H1 (cell line): ENCODE measurements at regions not wholly inside any gene's neighbourhood (a gene's known extent, or its start where the extent isn't known, plus 50 kb on each side); places are given as distances from the start of the nearest gene placed in this dataset.

Experiments
- CTCF ChIA-PET: fragments of 300-600 bp; sonication (Branson Sonifier 250); formaldehyde crosslinking; loops from one replicate; lab custom pipeline; 2021; ENCODE audit not compliant: partially characterized antibody; lab: Charles Lee
- POLR2A ChIA-PET: fragments of 300-600 bp; sonication (Branson Sonifier 250); formaldehyde crosslinking; loops from one replicate; lab custom pipeline; 2021; ENCODE audit warnings: inconsistent platforms; ENCODE audit not compliant: partially characterized antibody; lab: Charles Lee
- DNase-seq, 2 experiments: peaks; one replicate each; pipeline versions ENCODE4 v3.0.0 to v3.0.0-alpha.2; 2010 to 2022; ENCODE audit warnings: low spot score in 2 of 2, low read depth in 1 of 2, mixed read lengths in 1 of 2
- FAIRE-seq: peaks from 2 replicates; lab custom pipeline; 2011; peaks lifted over from hg19 to GRCh38; lab: Jason Lieb, UNC
- H2AFZ ChIP-seq: 2 replicates; pipeline ENCODE4 v1.8.1; 2012; ENCODE audit warnings: low read length, inconsistent platforms
- H2AK5ac ChIP-seq: 2 replicates; pipeline ENCODE4 v1.6.1; 2013; ENCODE audit warnings: low read depth, low read length
- H2BK120ac ChIP-seq: replicated peaks from 2 replicates; pipeline ENCODE3; 2013; ENCODE audit warnings: low read depth, low read length, inconsistent platforms
- H2BK12ac ChIP-seq: 2 replicates; pipeline ENCODE4 v1.6.1; 2013; ENCODE audit warnings: low read depth, low read length
- H2BK15ac ChIP-seq: 2 replicates; pipeline ENCODE4 v1.6.1; 2013; ENCODE audit warnings: low read length
- H2BK20ac ChIP-seq: 2 replicates; pipeline ENCODE4 v1.6.1; 2013; ENCODE audit warnings: low read length
- H2BK5ac ChIP-seq: 2 replicates; pipeline ENCODE4 v1.6.1; 2013; ENCODE audit warnings: low read depth, low read length
- H3K14ac ChIP-seq: 2 replicates; pipeline ENCODE4 v1.6.1; 2013; ENCODE audit warnings: inconsistent platforms; ENCODE audit not compliant: insufficient read length
- H3K18ac ChIP-seq: 2 replicates; pipeline ENCODE4 v1.6.1; 2013; ENCODE audit warnings: low read length; ENCODE audit errors: extremely low read depth
- H3K23ac ChIP-seq: 2 replicates; pipeline ENCODE4 v1.6.1; 2013; ENCODE audit warnings: inconsistent platforms; ENCODE audit not compliant: insufficient read length
- H3K23me2 ChIP-seq: 2 replicates; pipeline ENCODE4 v1.6.1; 2013; ENCODE audit warnings: low read depth, low read length
- H3K27ac ChIP-seq: 2 replicates; pipeline ENCODE4 v1.6.1; 2011; ENCODE audit warnings: low read depth, low read length, inconsistent platforms
- H3K27me3 ChIP-seq, 4 experiments: replicated peaks in 1 of 4; 1 replicate in 1 of 4; 2 replicates in 3 of 4; pipeline versions ENCODE4 v1.6.1 to v1.8.1; 2011 to 2013; ENCODE audit warnings: low read length in 3 of 4, mild to moderate bottlenecking in 3 of 4, inconsistent platforms in 2 of 4, mixed read lengths in 2 of 4, moderate library complexity in 1 of 4; ENCODE audit not compliant: control insufficient read depth in 3 of 4, insufficient read depth in 3 of 4; ENCODE audit errors: extremely low read depth in 1 of 4
- H3K36me3 ChIP-seq, 4 experiments: 2 replicates each; pipeline versions ENCODE4 v1.6.1 to v1.8.1; 2011 to 2013; ENCODE audit warnings: mild to moderate bottlenecking in 4 of 4, low read length in 3 of 4, moderate library complexity in 2 of 4, control low read depth in 1 of 4, inconsistent platforms in 1 of 4; ENCODE audit not compliant: insufficient read depth in 4 of 4, control insufficient read depth in 2 of 4
- H3K4ac ChIP-seq: replicated peaks from 2 replicates; pipeline ENCODE3; 2013; ENCODE audit warnings: low read length, low read depth, mixed read lengths, inconsistent platforms; ENCODE audit not compliant: insufficient read length
- H3K4me1 ChIP-seq, 4 experiments: replicated peaks in 1 of 4; 1 replicate in 1 of 4; 2 replicates in 3 of 4; pipeline versions ENCODE4 v1.6.1 to v1.8.1; 2011 to 2013; ENCODE audit warnings: low read length in 3 of 4, inconsistent platforms in 2 of 4, mixed read lengths in 1 of 4; ENCODE audit not compliant: insufficient read depth in 4 of 4, control insufficient read depth in 3 of 4
- H3K4me2 ChIP-seq, 2 experiments: 2 replicates each; pipeline versions ENCODE4 v1.6.1 to v1.8.1; 2011 to 2013; ENCODE audit warnings: low read depth in 2 of 2, low read length in 2 of 2, control low read depth in 1 of 2, inconsistent platforms in 1 of 2, mild to moderate bottlenecking in 1 of 2; ENCODE audit not compliant: insufficient read depth in 1 of 2
- H3K4me3 ChIP-seq, 4 experiments: fragments of 200-600, 300-600 bp in 1 of 4; sonication (generic), shearing (Covaris generic), sonication (Bioruptor Twin) in 1 of 4; 2 replicates each; pipeline versions ENCODE4 v1.5.1 to v1.8.1; 2011 to 2016; ENCODE audit warnings: low read length in 4 of 4, low read depth in 3 of 4, control low read depth in 2 of 4, inconsistent platforms in 2 of 4, mild to moderate bottlenecking in 2 of 4, mixed read lengths in 1 of 4, moderate library complexity in 1 of 4; ENCODE audit not compliant: insufficient read depth in 2 of 4; ENCODE audit errors: extremely low read depth in 1 of 4
- H3K56ac ChIP-seq: replicated peaks from 2 replicates; pipeline ENCODE3; 2013; ENCODE audit warnings: low read depth, mild to moderate bottlenecking, mixed read lengths, low read length, inconsistent platforms; ENCODE audit not compliant: insufficient read length
- H3K79me1 ChIP-seq: 2 replicates; pipeline ENCODE4 v1.6.1; 2013; ENCODE audit warnings: low read depth, low read length, control low read depth
- H3K79me2 ChIP-seq, 2 experiments: 2 replicates each; pipeline versions ENCODE4 v1.6.1 to v1.8.1; 2012 to 2013; ENCODE audit warnings: low read length in 2 of 2, mild to moderate bottlenecking in 2 of 2, inconsistent platforms in 1 of 2; ENCODE audit not compliant: insufficient read depth in 2 of 2, control insufficient read depth in 1 of 2
- H3K9ac ChIP-seq, 4 experiments: replicated peaks in 1 of 4; 1 replicate in 1 of 4; 2 replicates in 3 of 4; pipeline versions ENCODE4 v1.6.1 to v1.8.1; 2011 to 2013; ENCODE audit warnings: low read depth in 3 of 4, low read length in 3 of 4, control low read depth in 2 of 4, mild to moderate bottlenecking in 2 of 4, moderate library complexity in 2 of 4, inconsistent platforms in 1 of 4; ENCODE audit errors: extremely low read depth in 1 of 4
- H3K9me3 ChIP-seq, 2 experiments: 2 replicates each; pipeline versions ENCODE4 v1.6.1 to v1.8.1; 2012 to 2013; ENCODE audit warnings: mild to moderate bottlenecking in 2 of 2, moderate library complexity in 2 of 2, control low read depth in 1 of 2, inconsistent platforms in 1 of 2, low read depth in 1 of 2, low read length in 1 of 2, mixed read lengths in 1 of 2; ENCODE audit not compliant: insufficient read depth in 2 of 2
- H4K20me1 ChIP-seq, 2 experiments: replicated peaks in 1 of 2; 2 replicates each; pipeline versions ENCODE3 to v1.8.1; 2011 to 2013; ENCODE audit warnings: inconsistent platforms in 2 of 2, low read length in 2 of 2, mild to moderate bottlenecking in 1 of 2; ENCODE audit not compliant: insufficient read depth in 2 of 2, control insufficient read depth in 1 of 2
- H4K5ac ChIP-seq: 2 replicates; pipeline ENCODE4 v1.6.1; 2013; ENCODE audit warnings: low read length, low read depth, mixed read lengths, inconsistent platforms; ENCODE audit not compliant: insufficient read length
- H4K8ac ChIP-seq: 2 replicates; pipeline ENCODE4 v1.8.0; 2013; ENCODE audit warnings: mild to moderate bottlenecking, moderate library complexity, low read length, inconsistent platforms; ENCODE audit not compliant: insufficient read depth; ENCODE audit errors: extremely low read depth
- H4K91ac ChIP-seq: replicated peaks from 2 replicates; pipeline ENCODE3; 2013; ENCODE audit warnings: low read length, mixed read lengths, inconsistent platforms; ENCODE audit not compliant: insufficient read length
- CBX5 ChIP-seq: fragments of 300-800, 300-1000 bp; sonication (generic); IDR thresholded peaks from 2 replicates; pipeline ENCODE4 v1.7.1; 2016; ENCODE audit warnings: antibody characterized with exemption, low read length, low read depth
- CEBPB ChIP-seq: IDR thresholded peaks from 2 replicates; pipeline ENCODE4 v1.6.1; 2012; ENCODE audit warnings: low read depth, low read length
- CTBP2 ChIP-seq: IDR thresholded peaks from 2 replicates; pipeline ENCODE4 v1.7.0; 2011; ENCODE audit warnings: borderline replicate concordance, mild to moderate bottlenecking, moderate library complexity, mixed read lengths, low read length; ENCODE audit not compliant: insufficient read depth, insufficient read length
- EP300 ChIP-seq, 2 experiments: IDR thresholded peaks; 1 replicate in 1 of 2; 2 replicates in 1 of 2; pipeline ENCODE4 v1.6.1; 2011 to 2012; ENCODE audit warnings: low read depth in 2 of 2, low read length in 2 of 2, mild to moderate bottlenecking in 2 of 2, borderline replicate concordance in 1 of 2, inconsistent platforms in 1 of 2, moderate library complexity in 1 of 2
- EZH2 ChIP-seq: fragments of 200-600 bp; sonication (generic); IDR thresholded peaks from 2 replicates; pipeline ENCODE4 v1.7.1; 2012; ENCODE audit warnings: low read depth, mild to moderate bottlenecking, moderate library complexity, low read length, inconsistent platforms; ENCODE audit not compliant: severe bottlenecking
- KDM1A ChIP-seq: fragments of 200-600, 300-600 bp; sonication (generic); IDR thresholded peaks from 2 replicates; pipeline ENCODE4 v1.7.1; 2016; ENCODE audit warnings: mild to moderate bottlenecking, low read length, borderline replicate concordance
- POLR2A ChIP-seq, 2 experiments: IDR thresholded peaks; 1 replicate in 1 of 2; 2 replicates in 1 of 2; pipeline ENCODE4 v1.6.1; 2011; ENCODE audit warnings: low read depth in 2 of 2, low read length in 2 of 2, mild to moderate bottlenecking in 2 of 2; ENCODE audit errors: control extremely low read depth in 1 of 2
- POLR2AphosphoS5 ChIP-seq: IDR thresholded peaks from 2 replicates; pipeline ENCODE4 v1.6.1; 2011; ENCODE audit warnings: low read depth, low read length
- POU5F1 ChIP-seq: IDR thresholded peaks from 2 replicates; pipeline ENCODE4 v1.6.1; 2011; ENCODE audit warnings: low read depth, mild to moderate bottlenecking, low read length, moderate library complexity
- SIX5 ChIP-seq: IDR thresholded peaks from 2 replicates; pipeline ENCODE4 v1.6.1; 2011; ENCODE audit warnings: mild to moderate bottlenecking, low read depth, low read length
- TCF12 ChIP-seq: IDR thresholded peaks from 2 replicates; pipeline ENCODE4 v1.6.1; 2011; ENCODE audit warnings: low read depth, mild to moderate bottlenecking, low read length
- WGBS, 2 experiments: shearing (Covaris generic) in 1 of 2; methylation state at CpG; one replicate each; pipeline versions ENCODE4 v1.1.6 to v1.1.7; 2013 to 2015; ENCODE audit warnings: low lambda C conversion rate in 2 of 2, mixed read lengths in 2 of 2, inconsistent platforms in 1 of 2, low coverage in 1 of 2, missing lambda C conversion rate in 1 of 2; ENCODE audit not compliant: insufficient replicate concordance in 2 of 2, insufficient coverage in 1 of 2, insufficient read length in 1 of 2; ENCODE audit errors: extremely low coverage in 1 of 2, missing lambda C conversion rate in 1 of 2; 5-methylcytosine and 5-hydroxymethylcytosine counted together
- TF ChIP-seq, protein P1 (sequence below): IDR thresholded peaks from 2 replicates; pipeline ENCODE4 v1.6.1; 2011; ENCODE audit warnings: low read depth, mild to moderate bottlenecking, low read length; ENCODE audit not compliant: insufficient read depth

DNA sequence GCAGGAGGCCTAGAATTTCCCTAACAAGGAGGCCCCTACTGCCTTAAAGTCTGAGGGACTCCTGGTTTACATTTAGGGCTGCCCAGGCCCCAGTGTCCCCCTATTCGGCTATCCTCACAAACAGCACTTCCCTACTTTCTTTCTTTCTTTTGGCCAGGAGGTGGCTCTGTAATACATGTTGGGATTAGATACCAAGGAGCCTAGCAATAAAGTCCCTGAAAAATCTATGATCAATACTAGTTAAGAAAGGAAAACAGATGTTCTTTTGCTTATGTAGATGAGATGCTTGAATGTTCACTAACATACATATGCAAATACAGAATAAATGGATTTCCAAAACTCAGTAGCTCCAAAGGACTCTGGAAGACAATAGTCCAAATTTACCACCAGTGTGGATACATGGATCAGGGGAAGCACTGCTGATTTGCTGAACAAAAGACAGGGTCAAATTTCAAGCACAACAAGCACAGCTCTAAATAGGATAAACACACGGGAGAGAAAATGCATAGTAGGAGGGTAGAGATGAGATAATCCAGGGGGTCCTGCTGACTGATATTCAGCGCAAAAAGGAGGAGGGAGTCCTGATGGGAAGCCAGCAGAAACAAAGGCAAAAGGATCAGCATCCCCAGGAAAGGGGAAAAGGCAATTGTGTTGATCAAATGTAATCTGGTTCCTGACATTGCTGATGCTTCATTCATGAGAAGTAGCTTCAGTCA lies 240.0 kb downstream of the NUF2 start:
- 10% methylated on average over 3 of the region's 3 CpGs; no CpG with 5 or more reads in 1 of the 2 experiments for WGBS, 2 experiments
- no peak overlapping the region; a peak in 2 of 4 replicates for H3K4me2 ChIP-seq
- TF ChIP-seq KDM1A = no peak
- TF ChIP-seq CEBPB = no peak
- TF ChIP-seq POU5F1 = peak; percentile 49; the same call in 1 of the 2 replicates
- TF ChIP-seq EP300 (IDR thresholded peaks at IDR 0.05; ENCODE audit: borderline replicate concordance in 1 of 2, low read depth in 2 of 2, low read length in 2 of 2) = no peak
- no peak for TF ChIP-seq POLR2A (IDR thresholded peaks at IDR 0.05; ENCODE audit: control extremely low read depth in 1 of 2, low read depth in 2 of 2, low read length in 2 of 2)
- TF ChIP-seq POLR2AphosphoS5 = 0 out of 2 replicates have a peak, but pooled peaks have one; percentile 29
- TF ChIP-seq, protein P1, sequence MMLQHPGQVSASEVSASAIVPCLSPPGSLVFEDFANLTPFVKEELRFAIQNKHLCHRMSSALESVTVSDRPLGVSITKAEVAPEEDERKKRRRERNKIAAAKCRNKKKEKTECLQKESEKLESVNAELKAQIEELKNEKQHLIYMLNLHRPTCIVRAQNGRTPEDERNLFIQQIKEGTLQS = no peak
- no peak for TF ChIP-seq CTBP2
- TF ChIP-seq SIX5 = peak; percentile 37
- TF ChIP-seq TCF12 = no peak; the same call in 1 of the 2 replicates
- no peak for TF ChIP-seq EZH2
- no peak for TF ChIP-seq CBX5

More for the DNA sequence above, 240.0 kb downstream of the NUF2 start:
- no peak overlapping the region for H4K8ac ChIP-seq
- peak overlapping the region; percentile 18 for H2BK120ac ChIP-seq
- H2BK20ac ChIP-seq = no peak overlapping the region
- peaks cover 0 to 10% (median 3%) of the 10 kb centered on the region in 4 experiments; a peak in 4 of 7 replicates for H3K27me3 ChIP-seq
- H3K14ac ChIP-seq = no peak overlapping the region
- H3K56ac ChIP-seq = no peak overlapping the region
- H2BK5ac ChIP-seq = peak overlapping the region; percentile 88; the same call in 1 of the 2 replicates
- H3K27ac ChIP-seq = no peak overlapping the region
- DNase-seq (peak; percentile 36 to 54), FAIRE-seq (peak; percentile 97)
- no peak overlapping the region for H3K23ac ChIP-seq
- no peak overlapping the region for H2AFZ ChIP-seq
- peak overlapping the region; percentile 23; the same call in 1 of the 2 replicates for H2BK12ac ChIP-seq
- H3K36me3 ChIP-seq = no peaks in the 10 kb centered on the region
- H3K4me3 ChIP-seq = no peak overlapping the region
- no peak overlapping the region for H3K4ac ChIP-seq
- no peaks in the 10 kb centered on the region for H3K79me1 ChIP-seq
- H3K9me3 ChIP-seq = no peaks in the 10 kb centered on the region
- H2BK15ac ChIP-seq = no peak overlapping the region
- CTCF ChIA-PET = interaction anchor here (0.6 to 1.6 kb wide), 13 partner anchors 17 to 1111 kb away, joined by 3 to 5 read pairs (median 3); no protein-coding TSS in a partner anchor
- no peak overlapping the region for H3K18ac ChIP-seq
- no peaks in the 10 kb centered on the region for H3K23me2 ChIP-seq
- H2AK5ac ChIP-seq = no peak overlapping the region
- POLR2A ChIA-PET = interaction anchor here (0.6 kb wide), 1 partner anchor 391 kb away, joined by 3 read pairs; no protein-coding TSS in a partner anchor
- peaks cover 0 to 28% (median 6%) of the 10 kb centered on the region in 4 experiments; a peak in 3 of 7 replicates for H3K4me1 ChIP-seq
- no peak overlapping the region for H3K9ac ChIP-seq
- no peak overlapping the region for H4K91ac ChIP-seq
- no peaks in the 10 kb centered on the region for H3K79me2 ChIP-seq
- no peaks in the 10 kb centered on the region for H4K20me1 ChIP-seq
- H4K5ac ChIP-seq = no peak overlapping the region
